Inferior parietal cortex (tissue), 1 donor: ENCODE measurements at regions not wholly inside any gene's neighbourhood (a gene's known extent, or its start where the extent isn't known, plus 50 kb on each side); places are given as distances from the start of the nearest gene placed in this dataset.
"Not testable (repeated sequence)": the region's sequence is repeated elsewhere in the genome, so short reads cannot be mapped to it uniquely, and the experiment has no call there.

Experiments
- DNase-seq: peaks from one replicate; pipeline ENCODE4 v3.0.0-alpha.2; 2016; ENCODE audit errors: extremely low spot score

- DNase-seq, result no peak
Measured at GRCh38 chr10:63783882-63784281, 262.7 kb downstream of the REEP3 start.

GRCh38 chr10:63788152-63788821 is 267.1 kb downstream of the REEP3 start:
- no peak for DNase-seq

GRCh38 chr10:63795094-63795860 is 274.1 kb downstream of the REEP3 start:
- DNase-seq, result no peak

- DNase-seq, result no peak
Measured at GRCh38 chr10:63798599-63799498, 277.6 kb downstream of the REEP3 start.

GRCh38 chr10:63799521-63800300 is 278.5 kb downstream of the REEP3 start:
- no peak for DNase-seq

DNA sequence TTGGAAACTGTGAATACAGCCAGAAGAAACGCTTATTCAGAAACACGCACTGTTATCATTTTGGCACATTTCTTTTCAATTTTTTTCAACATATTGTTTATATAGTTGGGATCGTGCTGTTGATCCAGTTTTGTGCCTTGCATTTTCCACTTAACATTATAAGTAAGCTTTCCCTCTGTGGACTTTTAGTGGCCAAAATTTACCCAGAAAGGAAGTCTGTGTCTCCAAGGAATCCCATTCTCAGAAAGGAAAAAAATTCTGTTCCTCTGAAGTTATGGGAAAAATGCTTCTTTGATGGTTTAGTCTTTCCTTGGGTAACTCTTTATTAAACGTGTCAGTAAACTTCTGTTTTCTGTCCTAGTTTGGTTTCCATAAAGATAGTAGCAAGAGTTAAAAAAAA is 280.0 kb downstream of the REEP3 start:
- no peak for DNase-seq

GRCh38 chr10:63806330-63806729 is 285.1 kb downstream of the REEP3 start:
- no peak for DNase-seq

DNA sequence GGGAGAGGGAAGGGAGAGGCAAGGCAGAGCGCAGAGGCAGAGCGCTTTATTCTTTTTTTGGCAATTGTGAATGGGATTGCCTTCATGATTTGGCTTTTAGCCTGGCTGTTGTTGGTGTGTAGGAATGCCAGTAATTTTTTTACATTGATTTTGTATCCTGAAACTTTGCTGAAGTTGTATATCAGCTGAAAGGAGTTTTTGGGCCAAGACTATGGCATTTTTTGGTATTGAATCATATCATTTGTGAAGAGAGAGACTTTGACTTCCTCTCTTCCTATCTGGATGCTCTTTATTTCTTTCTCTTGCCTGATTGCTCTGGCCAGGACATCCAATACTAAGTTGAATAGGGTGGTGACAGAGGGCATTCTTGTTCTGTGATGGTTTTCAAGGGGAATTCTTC is 291.3 kb downstream of the REEP3 start:
- no peak for DNase-seq

GRCh38 chr10:63819753-63820329 is 298.6 kb downstream of the REEP3 start:
- DNase-seq, result peak; percentile 53

- no peak for DNase-seq
Measured at GRCh38 chr10:63822496-63822895, 301.3 kb downstream of the REEP3 start.

DNA sequence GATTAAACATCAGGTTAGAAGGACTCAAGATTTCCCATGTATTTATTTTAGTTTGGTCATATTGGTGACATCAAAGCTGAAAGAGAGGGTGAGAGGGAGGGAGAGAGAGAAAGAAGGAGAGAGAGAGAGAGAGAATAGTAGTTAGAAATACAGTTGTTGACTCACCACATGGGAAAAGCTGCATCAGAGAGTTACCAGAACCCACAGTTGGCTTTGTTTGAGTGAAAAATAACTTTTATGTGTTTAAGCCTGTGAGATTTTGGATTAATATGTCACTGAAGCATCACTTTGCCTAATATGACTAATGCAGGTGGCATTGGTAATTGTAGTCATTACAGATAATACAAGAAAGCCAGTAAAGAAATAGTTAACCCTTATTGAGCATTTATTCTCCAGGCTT is 303.9 kb downstream of the REEP3 start:
- DNase-seq, result no peak

GRCh38 chr10:63825766-63826165 is 304.6 kb downstream of the REEP3 start:
- no peak for DNase-seq

- not testable (repeated sequence) for DNase-seq
Measured at GRCh38 chr10:63827018-63827417, 305.8 kb downstream of the REEP3 start.

- no peak for DNase-seq
Measured at GRCh38 chr10:63829020-63829419, 307.8 kb downstream of the REEP3 start.

DNA sequence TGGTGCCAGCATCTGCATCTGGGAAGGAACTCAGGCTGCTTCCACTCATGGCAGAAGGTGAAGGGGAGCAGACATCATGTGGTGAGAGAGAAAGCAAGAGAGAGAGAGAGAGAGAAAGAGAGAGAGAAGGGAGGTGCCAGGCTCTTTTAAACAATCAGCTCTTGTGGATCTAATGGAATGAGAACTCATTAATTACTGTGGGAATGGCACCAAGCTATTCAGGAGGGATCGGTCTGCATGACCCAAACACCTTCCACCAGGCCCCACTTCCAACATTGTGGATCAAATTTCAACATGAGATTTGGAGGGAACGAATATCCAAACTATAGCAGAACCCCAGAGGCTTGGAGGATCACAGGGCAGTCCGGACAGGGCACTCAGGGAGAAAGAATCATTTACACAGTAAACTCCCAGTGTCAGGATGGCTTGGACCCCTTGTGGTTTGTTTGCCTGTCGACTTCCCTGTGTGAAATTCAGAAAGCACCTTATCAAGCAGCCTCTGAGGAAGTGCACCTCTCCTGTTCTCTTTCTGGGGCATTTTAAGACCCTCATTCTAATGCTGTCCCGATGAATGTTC is 308.5 kb downstream of the REEP3 start:
- DNase-seq, result no peak

DNA sequence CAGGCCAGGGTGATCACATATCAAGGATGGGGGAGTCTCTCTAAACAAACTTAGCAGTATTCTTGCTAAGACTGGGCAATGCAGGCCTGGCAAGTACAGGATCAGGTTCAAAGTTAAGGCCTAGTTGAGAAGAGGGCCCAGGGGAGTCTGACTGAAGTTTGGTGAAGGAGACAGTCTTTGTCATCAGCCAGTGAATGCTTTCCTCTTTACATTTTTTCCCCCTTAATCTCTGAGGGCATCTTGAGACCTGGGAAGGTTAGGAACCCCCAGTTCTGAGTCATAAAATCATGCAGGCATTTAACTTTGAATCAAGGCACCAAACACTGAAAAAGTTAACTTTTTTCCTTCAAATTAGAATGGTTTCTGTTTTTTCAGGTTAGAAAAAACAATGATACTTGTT is 311.5 kb downstream of the REEP3 start:
- no peak for DNase-seq

DNA sequence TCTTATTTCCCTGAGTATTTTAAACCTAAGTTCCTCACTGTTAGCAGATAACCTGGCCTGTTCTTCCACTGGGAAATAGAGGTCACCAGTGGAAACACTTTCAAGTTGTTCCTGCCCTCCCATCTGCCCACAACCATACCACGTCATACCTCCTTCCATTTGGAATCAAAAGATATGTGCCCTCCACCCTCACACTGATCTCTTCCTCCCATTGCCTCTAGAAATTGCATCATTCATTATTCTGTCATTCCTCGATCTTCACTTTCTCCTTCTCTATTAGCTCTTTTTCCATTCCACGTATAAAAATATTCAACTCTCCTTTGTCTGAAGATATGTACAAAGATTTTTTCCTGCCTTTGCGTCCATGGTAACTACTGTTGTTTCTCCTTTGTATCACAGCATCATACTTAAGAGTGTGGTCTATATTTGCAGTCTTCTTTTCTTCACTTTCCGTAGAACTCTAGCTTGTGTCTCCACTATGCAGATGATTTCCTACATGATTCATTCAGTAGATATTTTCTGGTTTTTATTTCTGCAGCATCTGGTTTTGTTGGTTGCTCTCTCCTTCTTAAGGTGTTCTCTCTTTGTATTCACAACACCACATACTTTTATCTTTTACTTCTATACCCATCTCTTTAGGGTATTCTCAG is 312.3 kb downstream of the REEP3 start:
- DNase-seq, result no peak

DNA sequence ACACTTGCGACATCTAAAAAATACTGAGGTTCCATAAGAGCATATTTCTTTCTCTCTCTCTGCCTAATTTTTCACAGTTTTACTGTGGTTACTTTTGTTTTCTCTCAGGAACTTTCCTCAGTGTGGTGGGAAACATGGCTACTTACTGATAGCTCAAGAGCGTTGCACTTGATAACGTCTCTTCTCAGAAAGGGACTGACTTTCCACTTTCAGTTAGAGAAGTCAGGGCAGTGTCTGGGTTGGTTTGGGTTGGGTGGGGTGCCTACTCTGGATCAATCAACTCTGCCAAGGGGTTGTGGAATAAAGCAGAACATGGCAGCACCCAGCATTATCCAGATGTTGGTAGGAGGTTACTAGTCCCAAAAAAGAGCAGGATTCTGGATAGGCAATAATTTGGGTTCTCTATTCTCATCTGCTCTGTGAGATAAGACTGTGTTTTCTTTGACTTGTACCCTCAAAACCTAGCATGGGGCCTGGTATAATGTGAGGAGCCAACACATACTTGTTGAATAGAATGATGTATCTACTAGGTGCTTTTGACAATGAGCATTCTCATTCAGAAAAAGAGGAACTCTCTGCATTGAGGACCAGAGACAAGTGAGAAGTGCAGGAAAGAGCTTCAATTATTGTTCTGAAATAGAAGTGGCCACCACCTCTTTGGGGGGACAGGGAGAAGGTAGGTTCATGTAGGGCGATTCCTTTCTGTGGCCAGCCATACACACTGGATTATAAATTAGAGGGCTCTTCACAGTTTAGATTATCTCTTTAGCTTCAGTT is 315.7 kb downstream of the REEP3 start:
- no peak for DNase-seq

GRCh38 chr10:63841761-63842160 is 320.6 kb downstream of the REEP3 start:
- no peak for DNase-seq

- no peak for DNase-seq
Measured at GRCh38 chr10:63843107-63843506, 321.9 kb downstream of the REEP3 start.
